Caco-2 (cell line): ENCODE measurements at regions not wholly inside any gene's neighbourhood (a gene's known extent, or its start where the extent isn't known, plus 50 kb on each side); places are given as distances from the start of the nearest gene placed in this dataset.

Experiments
- BruUV-seq: library from RNA; stranded (reverse); fragments of 400-500 nt; replicated peaks from 2 replicates; lab custom pipeline; 2021; lab: Mats Ljungman, UMichigan
- CTCF ChIA-PET: fragments of 300-600 bp; sonication (Branson Sonifier 250); formaldehyde crosslinking; loops from one replicate; lab custom pipeline; 2022; ENCODE audit warnings: antibody characterized with exemption; lab: Charles Lee
- POLR2A ChIA-PET: fragments of 300-600 bp; sonication (Branson Sonifier 250); formaldehyde crosslinking; loops from one replicate; lab custom pipeline; 2022; ENCODE audit warnings: antibody characterized with exemption; lab: Charles Lee
- DNase-seq, 2 experiments: peaks; one replicate each; pipeline versions ENCODE4 v3.0.0 to v3.0.0-alpha.2; 2020 to 2022
- H3K27me3 ChIP-seq: replicated peaks from 2 replicates; pipeline ENCODE4 v1.6.0; 2011; ENCODE audit warnings: low read length; ENCODE audit not compliant: control insufficient read depth, insufficient read depth
- H3K36me3 ChIP-seq: 2 replicates; pipeline ENCODE4 v1.5.1; 2011; ENCODE audit warnings: low read length; ENCODE audit not compliant: control insufficient read depth, insufficient read depth
- H3K4me1 ChIP-seq: fragments of 250-450 bp; sonication (Bioruptor Pico); 2 replicates; pipeline ENCODE4 v1.5.1; 2020; ENCODE audit warnings: mild to moderate bottlenecking
- H3K4me3 ChIP-seq: 2 replicates; pipeline ENCODE4 v1.5.1; 2011; ENCODE audit warnings: low read depth, mild to moderate bottlenecking, control low read depth, low read length
- H3K9me3 ChIP-seq: fragments of 250-450 bp; sonication (Bioruptor Pico); 2 replicates; pipeline ENCODE4 v1.5.1; 2020; ENCODE audit warnings: mild to moderate bottlenecking, moderate library complexity
- H3K27ac Mint-ChIP-seq: one replicate; pipeline ENCODE4 v1.8.0; 2022; ENCODE audit warnings: mixed read lengths; ENCODE audit not compliant: unreplicated experiment
- H3K27me3 Mint-ChIP-seq: one replicate; pipeline ENCODE4 v1.8.0; 2022; ENCODE audit warnings: mixed read lengths; ENCODE audit not compliant: insufficient read depth, unreplicated experiment
- H3K36me3 Mint-ChIP-seq: one replicate; pipeline ENCODE4 v1.8.0; 2022; ENCODE audit warnings: mild to moderate bottlenecking, mixed read lengths; ENCODE audit not compliant: insufficient read depth, unreplicated experiment
- H3K4me1 Mint-ChIP-seq: one replicate; pipeline ENCODE4 v1.8.0; 2022; ENCODE audit warnings: low read depth, mixed read lengths; ENCODE audit not compliant: unreplicated experiment
- H3K4me3 Mint-ChIP-seq: one replicate; pipeline ENCODE4 v1.8.0; 2022; ENCODE audit warnings: mild to moderate bottlenecking, moderate library complexity, mixed read lengths; ENCODE audit not compliant: unreplicated experiment
- H3K9me3 Mint-ChIP-seq: one replicate; pipeline ENCODE4 v1.8.0; 2022; ENCODE audit warnings: mixed read lengths; ENCODE audit not compliant: unreplicated experiment
- intact Hi-C: fragments of 100-400 bp; cut with micrococcal nuclease; formaldehyde crosslinking; loops from one replicate; pipeline ENCODE4 v1.10.0; 2022; ENCODE audit not compliant: unreplicated experiment
- TF ChIP-seq, protein P1 (sequence below), 2 experiments: fragments of 200-600 bp in 1 of 2; IDR thresholded peaks; 1 replicate in 1 of 2; 2 replicates in 1 of 2; pipeline versions ENCODE4 v1.5.1 to v1.8.0; 2011 to 2022; ENCODE audit warnings: antibody characterized with exemption in 1 of 2, control low read depth in 1 of 2, inconsistent platforms in 1 of 2, low read depth in 1 of 2, low read length in 1 of 2, mild to moderate bottlenecking in 1 of 2, moderate library complexity in 1 of 2; ENCODE audit not compliant: insufficient read depth in 1 of 2, severe bottlenecking in 1 of 2, unreplicated experiment in 1 of 2

DNA sequence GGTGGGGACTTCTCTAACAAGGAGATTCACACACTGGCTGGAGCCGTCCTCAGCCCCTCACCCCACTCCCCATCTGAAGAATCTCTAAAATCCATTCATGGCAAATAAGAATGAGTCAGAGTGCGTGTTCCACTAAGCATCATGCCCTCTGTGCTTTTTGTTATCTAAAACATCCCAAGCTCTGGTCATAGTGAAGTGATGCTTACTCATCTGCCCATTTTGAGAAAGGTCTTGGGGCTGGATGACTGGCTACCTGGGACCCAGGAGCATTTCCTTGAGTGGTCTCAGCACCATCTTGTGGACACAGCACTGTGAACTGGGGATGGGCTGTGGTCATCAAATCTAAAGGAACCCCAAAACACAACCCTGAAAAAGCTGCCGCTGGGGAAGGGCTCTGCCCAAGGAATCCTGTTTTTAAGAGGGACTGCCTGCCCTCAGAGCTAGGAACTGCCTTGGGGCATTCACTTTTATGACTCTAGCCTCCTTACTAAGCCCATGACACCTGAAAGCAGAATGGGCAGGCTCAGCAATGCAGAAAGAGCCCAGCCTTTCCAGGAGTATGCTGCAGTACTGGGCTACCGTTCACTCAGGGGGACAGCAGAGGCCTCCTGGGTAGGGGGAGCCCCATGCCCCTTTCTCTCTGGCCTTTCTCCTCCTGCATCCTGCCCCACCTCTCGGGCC is 53.5 kb downstream of the ZBTB38 start:
- ChIA-PET POLR2A (no interaction called here), CTCF (no interaction called here)
- Histone ChIP-seq H3K4me1 (peaks cover 21% of the 10 kb centered on the region), H3K36me3 (no peaks in the 10 kb centered on the region; the same call in none of the 2 replicates), H3K27me3 (no peaks in the 10 kb centered on the region), H3K9me3 (no peaks in the 10 kb centered on the region), H3K4me3 (no peak overlapping the region)
- H3K4me1 Mint-ChIP-seq: peaks cover 35% of the 10 kb centered on the region
- no peak overlapping the region for H3K27ac Mint-ChIP-seq
- DNase-seq: no peak
- H3K4me3 Mint-ChIP-seq: no peak overlapping the region
- H3K27me3 Mint-ChIP-seq: no peaks in the 10 kb centered on the region
- H3K36me3 Mint-ChIP-seq: peaks cover 35% of the 10 kb centered on the region
- intact Hi-C loops: no loop called here
- TF ChIP-seq, protein P1, sequence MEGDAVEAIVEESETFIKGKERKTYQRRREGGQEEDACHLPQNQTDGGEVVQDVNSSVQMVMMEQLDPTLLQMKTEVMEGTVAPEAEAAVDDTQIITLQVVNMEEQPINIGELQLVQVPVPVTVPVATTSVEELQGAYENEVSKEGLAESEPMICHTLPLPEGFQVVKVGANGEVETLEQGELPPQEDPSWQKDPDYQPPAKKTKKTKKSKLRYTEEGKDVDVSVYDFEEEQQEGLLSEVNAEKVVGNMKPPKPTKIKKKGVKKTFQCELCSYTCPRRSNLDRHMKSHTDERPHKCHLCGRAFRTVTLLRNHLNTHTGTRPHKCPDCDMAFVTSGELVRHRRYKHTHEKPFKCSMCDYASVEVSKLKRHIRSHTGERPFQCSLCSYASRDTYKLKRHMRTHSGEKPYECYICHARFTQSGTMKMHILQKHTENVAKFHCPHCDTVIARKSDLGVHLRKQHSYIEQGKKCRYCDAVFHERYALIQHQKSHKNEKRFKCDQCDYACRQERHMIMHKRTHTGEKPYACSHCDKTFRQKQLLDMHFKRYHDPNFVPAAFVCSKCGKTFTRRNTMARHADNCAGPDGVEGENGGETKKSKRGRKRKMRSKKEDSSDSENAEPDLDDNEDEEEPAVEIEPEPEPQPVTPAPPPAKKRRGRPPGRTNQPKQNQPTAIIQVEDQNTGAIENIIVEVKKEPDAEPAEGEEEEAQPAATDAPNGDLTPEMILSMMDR (IDR thresholded peaks at IDR 0.05; ENCODE audit: insufficient read depth in 1 of 2, low read depth in 1 of 2, low read length in 1 of 2, severe bottlenecking in 1 of 2, unreplicated experiment in 1 of 2): no peak
- BruUV-seq: no TSS peak
- no peaks in the 10 kb centered on the region for H3K9me3 Mint-ChIP-seq

- ChIA-PET CTCF (no interaction called here), POLR2A (no interaction called here)
- H3K4me3 ChIP-seq: no peak overlapping the region
- no TSS peak for BruUV-seq
- Mint-ChIP-seq H3K27ac (peak overlapping the region; percentile 45), H3K36me3 (peaks cover 39% of the 10 kb centered on the region), H3K27me3 (no peaks in the 10 kb centered on the region), H3K4me3 (no peak overlapping the region), H3K9me3 (no peaks in the 10 kb centered on the region), H3K4me1 (peaks cover 42% of the 10 kb centered on the region)
- intact Hi-C loops: no loop called here
- no peaks in the 10 kb centered on the region; the same call in 1 of the 2 replicates for H3K36me3 ChIP-seq
- H3K9me3 ChIP-seq: no peaks in the 10 kb centered on the region
- TF ChIP-seq, protein P1 (IDR thresholded peaks at IDR 0.05; ENCODE audit: insufficient read depth in 1 of 2, low read depth in 1 of 2, low read length in 1 of 2, severe bottlenecking in 1 of 2, unreplicated experiment in 1 of 2): no peak
- H3K4me1 ChIP-seq: peaks cover 30% of the 10 kb centered on the region
- no peaks in the 10 kb centered on the region for H3K27me3 ChIP-seq
- DNase-seq: no peak
These were observed 54.8 kb downstream of the ZBTB38 start for GRCh38 chr3:141422961-141423582.

GRCh38 chr3:141425523-141426233 is 57.4 kb downstream of the ZBTB38 start:
- intact Hi-C loops: no loop called here
- H3K27me3 ChIP-seq: no peaks in the 10 kb centered on the region
- H3K9me3 ChIP-seq: no peaks in the 10 kb centered on the region
- no peaks in the 10 kb centered on the region; the same call in 1 of the 2 replicates for H3K36me3 ChIP-seq
- ChIA-PET CTCF (interaction anchor here (0.8 to 2.1 kb wide), 3 partner anchors 26 to 114 kb away, joined by 3 to 8 read pairs (median 5); no protein-coding TSS in a partner anchor), POLR2A (no interaction called here)
- H3K4me3 ChIP-seq: no peak overlapping the region
- Mint-ChIP-seq H3K27ac (peak overlapping the region; percentile 82), H3K36me3 (peaks cover 39% of the 10 kb centered on the region), H3K9me3 (no peaks in the 10 kb centered on the region), H3K4me1 (peaks cover 37% of the 10 kb centered on the region), H3K27me3 (no peaks in the 10 kb centered on the region), H3K4me3 (no peak overlapping the region)
- no peak for DNase-seq
- BruUV-seq: no TSS peak
- TF ChIP-seq, protein P1 (IDR thresholded peaks at IDR 0.05; ENCODE audit: insufficient read depth in 1 of 2, low read depth in 1 of 2, low read length in 1 of 2, severe bottlenecking in 1 of 2, unreplicated experiment in 1 of 2): no peak
- H3K4me1 ChIP-seq: peaks cover 36% of the 10 kb centered on the region
